GM18868 (cell line): ENCODE measurements at regions not wholly inside any gene's neighbourhood (a gene's known extent, or its start where the extent isn't known, plus 50 kb on each side); places are given as distances from the start of the nearest gene placed in this dataset.

Source experiments
- ATAC-seq: cut with Tn5 transposase; IDR thresholded peaks from one replicate; pipeline ENCODE4 v1.9.1; 2021; ENCODE audit warnings: mild to moderate bottlenecking, moderate library complexity; ENCODE audit not compliant: unreplicated experiment

DNA sequence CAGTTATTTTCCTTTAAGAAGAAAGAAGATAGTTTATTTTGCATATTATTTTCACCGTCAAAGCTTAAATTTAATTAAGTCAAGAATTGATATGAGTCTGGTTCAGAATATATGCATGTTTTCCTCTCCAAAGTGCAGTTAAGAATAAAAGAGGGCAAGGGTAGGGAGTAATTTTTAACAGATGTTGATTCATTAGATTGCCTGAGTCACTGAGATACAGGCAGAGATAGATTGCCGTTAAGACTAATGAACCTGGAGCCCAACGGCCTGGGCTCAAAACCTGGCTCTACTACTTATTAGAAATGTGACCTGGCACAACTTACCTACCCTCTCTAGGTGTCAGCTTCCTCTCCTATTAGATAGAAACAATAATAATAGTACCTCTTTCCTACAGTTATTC lies 1037.4 kb upstream of the PABPC4L start:
- ATAC-seq: no peak

DNA sequence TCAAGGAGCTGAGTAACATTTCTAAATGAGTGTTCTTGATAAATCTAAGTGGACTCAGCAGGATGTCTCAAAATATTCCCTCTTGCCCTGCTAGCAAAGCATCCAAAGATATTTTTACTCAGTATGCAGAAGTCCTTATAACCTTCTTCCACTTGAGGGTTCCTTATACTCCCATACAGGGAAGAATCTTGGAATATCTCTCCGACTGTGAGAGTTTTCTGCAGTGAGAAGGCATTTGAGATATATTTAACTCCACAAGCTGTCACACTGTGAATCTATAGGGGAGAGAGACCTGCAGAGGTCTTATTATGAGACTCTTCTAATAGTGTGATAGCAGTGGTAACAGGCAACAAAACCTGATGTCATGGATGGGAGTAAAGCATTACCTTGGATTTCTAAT lies 1034.5 kb upstream of the PABPC4L start:
- ATAC-seq: no peak

DNA sequence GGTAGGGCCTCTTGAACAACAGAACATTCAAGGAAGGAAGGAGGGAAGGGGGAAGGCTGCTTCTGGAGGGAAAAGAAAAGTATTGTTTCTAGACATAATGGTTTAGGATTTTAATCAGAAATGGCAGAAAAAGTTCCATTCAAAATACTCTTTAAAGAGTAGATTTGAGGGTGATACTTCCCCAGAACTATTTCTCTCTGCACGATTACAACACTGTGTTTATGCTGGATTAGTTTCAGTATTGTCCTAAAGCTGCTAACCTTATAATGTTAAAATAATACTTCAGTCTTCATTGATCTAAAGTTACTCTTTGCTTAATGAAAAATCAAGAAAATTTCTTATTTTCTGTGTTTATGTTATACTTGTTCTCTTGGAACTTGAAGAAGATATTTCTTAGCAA lies 1026.3 kb upstream of the PABPC4L start:
- ATAC-seq: no peak

DNA sequence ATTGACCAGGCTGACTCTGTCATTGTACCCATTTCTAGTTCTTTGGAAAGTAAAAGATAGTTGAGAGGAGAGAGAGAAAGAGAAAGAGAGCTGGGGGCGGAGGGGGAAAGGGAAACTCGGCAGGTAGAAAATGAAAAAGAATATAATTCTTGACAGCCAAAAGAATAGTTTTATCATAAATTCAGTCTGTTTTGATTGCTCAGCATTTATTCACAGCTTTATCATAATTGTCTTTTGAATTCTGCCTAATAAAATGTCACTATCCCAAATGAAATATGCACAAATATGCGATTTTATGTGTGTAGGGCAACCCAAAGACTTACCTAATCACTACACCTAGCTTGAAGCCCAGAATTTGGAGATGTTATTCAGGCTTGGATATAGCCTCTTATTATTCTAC lies 1024.0 kb upstream of the PABPC4L start:
- no peak for ATAC-seq

- ATAC-seq: no peak
Observed at GRCh38 chr4:135210341-135210740, 1008.8 kb upstream of the PABPC4L start.

- no peak for ATAC-seq
Observed at GRCh38 chr4:135207531-135207930, 1005.9 kb upstream of the PABPC4L start.

GRCh38 chr4:135204311-135204710 lies 1002.7 kb upstream of the PABPC4L start:
- ATAC-seq: no peak

GRCh38 chr4:135201081-135201480 lies 999.5 kb upstream of the PABPC4L start:
- no peak for ATAC-seq

GRCh38 chr4:135197641-135198040 lies 996.1 kb upstream of the PABPC4L start:
- ATAC-seq: no peak

GRCh38 chr4:135194477-135194876 lies 992.9 kb upstream of the PABPC4L start:
- no peak for ATAC-seq

DNA sequence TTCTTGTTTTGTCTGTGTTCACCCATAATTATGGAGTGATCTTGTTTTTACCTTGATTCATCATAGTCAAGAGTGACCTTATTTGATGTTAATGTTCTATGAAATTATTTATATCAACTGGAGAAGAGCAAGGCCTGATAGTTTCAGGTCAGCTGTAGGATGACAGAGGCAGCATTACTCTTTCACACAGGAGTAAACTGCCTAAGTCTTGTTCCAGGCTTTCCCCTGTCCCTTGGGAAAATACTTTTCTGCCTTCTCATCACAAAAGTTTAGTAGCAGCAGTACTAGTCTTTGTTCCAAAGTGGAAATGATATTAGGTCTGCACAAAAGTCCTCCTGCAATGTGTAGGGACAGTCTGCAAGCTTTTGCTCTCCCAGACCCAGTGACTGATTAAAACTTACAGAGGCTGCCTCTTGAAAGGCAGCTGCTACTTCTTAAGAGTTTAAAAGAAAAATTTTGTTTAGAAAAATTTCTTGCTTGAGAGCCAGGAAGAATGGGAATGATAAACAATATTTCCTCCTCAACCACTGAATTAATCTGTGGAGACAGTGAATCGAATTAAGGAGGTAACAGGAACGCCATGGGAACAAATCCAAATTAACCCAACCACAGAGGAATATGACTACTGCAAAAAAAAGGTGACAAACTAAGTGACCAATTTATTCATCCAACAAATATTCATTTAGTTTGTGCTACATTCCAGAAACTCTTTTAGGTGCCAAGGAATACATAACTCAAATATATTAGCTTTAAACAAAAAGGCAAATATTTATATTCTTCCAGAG lies 991.4 kb upstream of the PABPC4L start:
- ATAC-seq: no peak

- no peak for ATAC-seq
Observed at GRCh38 chr4:135191596-135191995, 990.0 kb upstream of the PABPC4L start.

DNA sequence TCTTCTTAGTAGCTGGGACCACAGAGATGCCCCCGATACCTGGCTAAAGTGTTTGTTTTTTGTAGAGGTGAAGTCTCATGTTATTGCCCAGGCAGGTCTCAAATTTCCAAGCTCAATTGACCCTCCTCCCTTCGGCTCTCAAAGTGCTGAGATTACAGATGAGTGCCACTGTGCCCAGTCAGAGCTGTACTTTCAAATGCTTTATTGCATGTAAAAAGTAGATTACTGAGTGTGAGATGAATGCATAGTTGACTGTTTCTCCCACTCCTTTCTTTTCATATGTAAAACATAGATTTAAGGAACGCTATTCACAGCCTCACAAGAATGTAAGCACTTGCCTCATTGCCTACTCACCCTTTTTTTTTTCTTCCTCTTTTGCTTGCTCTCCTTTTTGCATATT lies 984.4 kb upstream of the PABPC4L start:
- no peak for ATAC-seq

DNA sequence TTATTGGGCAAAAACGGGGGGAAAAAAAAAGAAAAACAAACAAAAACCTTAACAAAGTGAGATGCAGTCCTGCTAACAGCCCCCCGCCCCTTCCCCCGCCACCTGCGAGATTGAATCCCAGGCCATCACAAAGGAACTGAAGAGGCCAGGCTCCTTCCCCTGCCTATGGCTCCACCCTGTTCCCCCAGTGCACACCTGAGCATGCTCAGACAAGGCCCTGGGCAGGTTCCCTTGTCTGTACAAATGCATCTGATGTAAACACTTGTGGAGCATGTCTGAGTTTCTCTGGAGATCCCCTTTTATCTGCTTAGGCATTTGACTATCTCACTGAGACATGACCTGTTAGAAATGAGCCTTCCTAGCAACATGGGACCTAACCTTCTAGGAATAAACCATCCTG lies 983.7 kb upstream of the PABPC4L start:
- no peak for ATAC-seq

- no peak for ATAC-seq
Observed at GRCh38 chr4:135184715-135185114, 983.1 kb upstream of the PABPC4L start.

- ATAC-seq: no peak
Observed at GRCh38 chr4:135177321-135177720, 975.7 kb upstream of the PABPC4L start.

- no peak for ATAC-seq
Observed at GRCh38 chr4:135166661-135167060, 965.1 kb upstream of the PABPC4L start.

- no peak for ATAC-seq
Observed at GRCh38 chr4:135164601-135165000, 963.0 kb upstream of the PABPC4L start.

- no peak for ATAC-seq
Observed at GRCh38 chr4:135144498-135144897, 942.9 kb upstream of the PABPC4L start.

DNA sequence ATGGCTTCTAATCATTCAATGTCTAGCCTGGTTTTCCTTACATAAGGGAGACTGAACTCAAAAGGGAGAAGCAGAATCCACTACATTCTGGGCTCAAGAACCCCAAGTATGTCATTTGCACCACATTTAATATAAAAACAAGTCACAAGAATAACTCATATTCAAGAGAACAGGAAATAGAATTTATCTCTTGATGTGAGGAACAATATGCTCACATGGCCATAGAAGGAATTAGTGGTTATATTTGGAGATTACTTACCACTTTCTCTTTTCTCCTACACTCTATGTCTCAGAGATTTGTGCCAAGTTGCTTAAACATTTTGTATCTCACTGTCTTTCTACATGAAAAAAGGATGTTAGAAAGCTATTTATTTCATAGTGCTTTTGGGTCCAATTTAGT lies 922.6 kb upstream of the PABPC4L start:
- no peak for ATAC-seq

- no peak for ATAC-seq
Observed at GRCh38 chr4:135123632-135124031, 922.0 kb upstream of the PABPC4L start.

- no peak for ATAC-seq
Observed at GRCh38 chr4:135122457-135122856, 920.9 kb upstream of the PABPC4L start.

- no peak for ATAC-seq
Observed at GRCh38 chr4:135120195-135120594, 918.6 kb upstream of the PABPC4L start.
